Stomach (tissue), 4 donors: ENCODE measurements at regions not wholly inside any gene's neighbourhood (a gene's known extent, or its start where the extent isn't known, plus 50 kb on each side); places are given as distances from the start of the nearest gene placed in this dataset.

Source experiments
- EP300 ChIP-seq: sonication (generic); formaldehyde crosslinking; IDR thresholded peaks from one replicate; pipeline ENCODE4 v1.6.1; 2017; ENCODE audit warnings: antibody characterized with exemption
- TF ChIP-seq, protein P1 (sequence below), 7 experiments: fragments of 450-650 bp in 4 of 7; fragments of 200-600 bp in 3 of 7; sonication (generic) in 3 of 7; IDR thresholded peaks; one replicate each; pipeline ENCODE4 v1.5.1; 2016 to 2019; ENCODE audit warnings: antibody characterized with exemption in 7 of 7, control low read depth in 2 of 7, mild to moderate bottlenecking in 1 of 7

DNA sequence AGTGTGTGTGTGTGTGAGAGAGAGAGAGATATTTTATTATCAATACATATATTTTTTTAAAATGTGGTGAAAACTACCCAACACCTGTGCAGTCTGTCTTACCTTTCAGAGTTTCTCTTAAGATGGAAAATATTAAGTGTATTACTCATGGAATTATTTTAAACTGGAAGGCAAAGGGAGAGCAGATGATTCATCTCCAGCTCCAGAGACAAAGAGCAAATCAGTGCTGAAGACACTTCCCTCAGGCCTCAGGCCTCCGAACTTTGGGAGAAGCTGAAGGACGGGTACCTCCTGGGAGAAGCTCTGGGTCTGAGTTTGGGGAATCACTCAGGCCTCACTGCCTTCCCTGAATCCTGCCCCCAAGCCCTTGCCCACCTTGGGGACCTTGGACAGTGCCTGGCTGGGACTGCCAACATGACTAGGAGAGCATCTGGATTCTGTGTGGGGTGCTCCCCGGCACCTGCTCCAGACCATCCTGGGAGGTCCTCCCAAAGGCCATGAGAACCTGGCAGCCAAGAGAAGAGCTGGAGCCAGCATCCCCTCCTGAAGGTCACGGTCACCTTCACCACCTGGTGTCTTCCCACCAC is 170.4 kb upstream of the UBL3 start:
- TF ChIP-seq, protein P1, sequence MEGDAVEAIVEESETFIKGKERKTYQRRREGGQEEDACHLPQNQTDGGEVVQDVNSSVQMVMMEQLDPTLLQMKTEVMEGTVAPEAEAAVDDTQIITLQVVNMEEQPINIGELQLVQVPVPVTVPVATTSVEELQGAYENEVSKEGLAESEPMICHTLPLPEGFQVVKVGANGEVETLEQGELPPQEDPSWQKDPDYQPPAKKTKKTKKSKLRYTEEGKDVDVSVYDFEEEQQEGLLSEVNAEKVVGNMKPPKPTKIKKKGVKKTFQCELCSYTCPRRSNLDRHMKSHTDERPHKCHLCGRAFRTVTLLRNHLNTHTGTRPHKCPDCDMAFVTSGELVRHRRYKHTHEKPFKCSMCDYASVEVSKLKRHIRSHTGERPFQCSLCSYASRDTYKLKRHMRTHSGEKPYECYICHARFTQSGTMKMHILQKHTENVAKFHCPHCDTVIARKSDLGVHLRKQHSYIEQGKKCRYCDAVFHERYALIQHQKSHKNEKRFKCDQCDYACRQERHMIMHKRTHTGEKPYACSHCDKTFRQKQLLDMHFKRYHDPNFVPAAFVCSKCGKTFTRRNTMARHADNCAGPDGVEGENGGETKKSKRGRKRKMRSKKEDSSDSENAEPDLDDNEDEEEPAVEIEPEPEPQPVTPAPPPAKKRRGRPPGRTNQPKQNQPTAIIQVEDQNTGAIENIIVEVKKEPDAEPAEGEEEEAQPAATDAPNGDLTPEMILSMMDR (IDR thresholded peaks at IDR 0.05) = no peak
- no peak for TF ChIP-seq EP300
